HG02943 (cell line): ENCODE measurements at regions not wholly inside any gene's neighbourhood (a gene's known extent, or its start where the extent isn't known, plus 50 kb on each side); places are given as distances from the start of the nearest gene placed in this dataset.
"Not testable (repeated sequence)": the region's sequence is repeated elsewhere in the genome, so short reads cannot be mapped to it uniquely, and the experiment has no call there.

Experiments
- ATAC-seq: cut with Tn5 transposase; IDR thresholded peaks from one replicate; pipeline ENCODE4 v1.9.1; 2021; ENCODE audit warnings: mild to moderate bottlenecking, low read depth, moderate library complexity; ENCODE audit not compliant: unreplicated experiment

DNA sequence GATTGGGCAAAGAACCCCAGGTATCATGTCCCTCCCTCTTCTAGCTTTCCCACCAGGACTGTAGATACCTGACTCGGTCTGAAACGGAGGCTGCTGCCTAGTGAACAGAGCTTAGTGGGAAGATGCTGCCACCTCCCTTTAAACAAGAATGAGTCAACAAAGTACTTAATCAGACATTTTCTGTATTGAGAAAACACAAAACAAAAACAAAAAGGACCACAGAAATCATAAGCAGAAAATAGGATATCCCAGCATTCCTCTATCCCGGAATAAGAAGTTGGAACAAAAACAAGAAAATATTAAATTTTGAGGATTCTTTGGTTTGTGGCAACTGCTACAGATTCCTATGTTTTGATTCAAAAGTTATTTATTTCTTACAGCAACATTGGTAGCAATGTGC is 51.7 kb upstream of the COL8A1 start:
- ATAC-seq: no peak

DNA sequence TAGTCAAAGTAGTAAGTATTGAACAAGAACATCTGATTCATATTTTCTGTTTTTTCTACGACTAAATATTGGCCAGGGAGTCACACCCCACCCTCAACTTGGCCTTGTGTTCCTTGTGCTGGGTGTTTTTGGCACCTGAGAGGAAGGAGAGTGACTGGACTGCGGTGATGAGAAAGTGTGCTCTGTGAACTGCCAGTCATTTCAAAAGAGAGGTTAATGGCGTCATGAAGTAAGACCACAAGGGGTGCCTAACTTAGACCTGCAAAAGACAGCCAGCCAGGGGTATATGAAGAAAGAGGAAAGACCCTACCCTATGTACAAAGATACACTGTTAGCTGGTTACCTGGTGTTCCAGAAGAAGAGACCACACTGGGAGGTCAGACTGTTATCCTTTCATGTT is 58.4 kb upstream of the COL8A1 start:
- ATAC-seq: no peak

DNA sequence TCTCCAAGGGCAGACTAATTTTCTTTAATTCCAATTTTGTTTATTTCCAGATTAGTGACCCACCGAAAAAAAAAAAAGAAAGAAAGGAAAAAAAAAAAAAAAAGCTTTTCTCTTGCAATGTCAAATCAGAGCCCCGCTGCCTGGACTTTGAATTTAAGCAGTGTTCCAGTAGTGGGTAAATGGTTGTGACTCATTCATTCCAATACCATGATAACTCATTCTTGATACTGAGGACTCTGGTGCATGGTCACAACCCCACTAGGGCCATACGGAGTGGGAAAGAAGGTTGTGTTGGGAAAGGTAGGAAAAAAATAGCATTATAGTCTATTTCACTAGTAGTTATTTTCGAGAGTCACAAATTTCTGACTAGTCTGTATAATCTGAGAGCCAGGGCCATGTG is 59.1 kb upstream of the COL8A1 start:
- no peak for ATAC-seq

DNA sequence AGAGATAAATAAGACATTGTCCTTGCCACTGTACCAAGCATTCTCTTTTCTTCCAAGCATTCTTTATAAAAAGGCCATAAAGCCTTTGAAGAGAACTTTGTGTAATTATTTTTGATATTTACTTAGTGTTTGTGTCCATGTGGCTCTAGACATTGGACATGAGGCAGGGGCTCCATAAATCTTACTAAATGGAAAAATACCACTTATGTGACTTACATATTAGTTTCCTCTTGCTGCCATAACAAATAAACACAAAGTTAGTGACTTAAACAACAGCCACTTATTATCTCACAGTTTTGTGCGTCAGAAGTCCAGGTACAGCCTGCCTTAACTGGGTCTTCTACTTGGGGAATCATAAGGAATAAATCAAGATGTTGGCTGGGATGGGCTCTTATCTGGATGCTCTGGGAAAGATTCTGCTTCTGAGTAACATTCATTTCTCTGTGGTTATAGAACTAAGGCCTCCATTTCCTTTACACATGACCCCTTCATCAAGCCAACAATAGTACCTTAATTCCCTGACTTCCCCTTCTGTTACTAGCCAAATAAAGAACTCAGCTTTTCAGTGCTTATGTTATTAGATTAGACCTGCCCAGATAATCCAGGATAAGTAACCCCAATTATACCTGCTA is 59.9 kb upstream of the COL8A1 start:
- no peak for ATAC-seq

DNA sequence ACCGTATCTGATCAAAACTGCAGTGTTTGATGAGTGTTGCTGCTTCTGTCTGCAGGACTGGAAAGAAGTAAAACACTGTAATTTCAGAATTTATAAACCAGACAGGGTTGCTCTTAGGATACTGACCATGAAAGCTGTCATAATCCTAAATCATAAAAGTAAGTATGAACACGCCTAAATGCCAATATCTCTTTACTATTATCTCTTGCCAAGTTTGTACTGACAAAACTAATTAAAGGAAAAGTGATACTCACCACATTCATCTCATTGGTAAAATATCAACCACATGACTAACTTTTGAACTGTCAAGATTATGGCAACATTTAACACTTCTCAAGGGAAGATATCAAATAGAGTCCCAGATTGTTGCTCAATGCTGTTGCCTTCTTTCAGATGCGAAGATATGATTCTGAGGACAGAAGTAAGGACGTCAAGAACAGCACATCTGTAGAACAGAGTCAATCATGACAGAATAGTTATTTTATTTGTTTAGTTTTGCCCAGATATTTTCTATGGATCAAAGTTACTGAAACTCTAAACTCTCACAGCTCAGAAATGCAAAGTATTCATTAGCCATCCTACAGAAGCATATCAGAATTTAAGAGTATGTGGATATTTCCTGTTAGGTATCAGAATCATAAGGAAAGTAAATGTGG is 61.4 kb upstream of the COL8A1 start:
- ATAC-seq: no peak

DNA sequence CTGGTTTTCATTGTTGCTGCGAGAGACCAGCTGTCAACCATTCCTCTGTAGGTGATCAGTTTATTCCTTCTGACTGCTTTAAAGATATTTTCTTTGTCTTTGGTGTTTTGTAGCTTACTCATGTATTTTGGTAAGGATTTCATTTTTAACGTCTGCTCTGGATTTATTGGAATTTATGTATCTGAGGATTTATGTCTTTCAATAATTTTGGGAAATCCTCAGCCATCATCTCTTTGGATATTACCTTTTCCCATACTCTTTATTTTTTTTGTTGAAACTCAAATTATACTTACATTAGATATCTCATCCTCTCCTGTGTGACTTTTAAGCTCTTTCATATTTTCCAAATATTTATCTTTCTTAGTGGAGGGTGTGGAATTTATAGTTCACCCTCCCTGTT is 62.7 kb upstream of the COL8A1 start:
- no peak for ATAC-seq

DNA sequence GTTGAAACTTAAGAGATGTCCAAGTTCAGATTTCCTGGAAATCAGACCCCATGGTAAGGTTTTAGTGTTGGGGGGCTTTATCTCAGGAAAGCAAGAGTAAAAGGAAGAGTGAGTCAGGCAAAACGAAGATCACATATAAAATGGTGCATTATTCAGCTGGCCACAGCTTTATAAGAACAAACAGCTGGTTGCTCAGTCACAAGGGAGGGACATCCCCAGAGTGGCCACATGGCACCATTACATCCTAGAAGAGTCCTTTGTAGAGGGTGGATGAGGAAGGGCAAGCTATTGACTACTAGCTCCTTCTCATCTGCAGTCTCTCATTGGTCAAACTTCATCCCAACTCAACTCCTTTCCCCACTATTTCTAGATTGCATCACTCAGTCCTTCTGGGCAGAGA is 68.3 kb upstream of the COL8A1 start:
- no peak for ATAC-seq

DNA sequence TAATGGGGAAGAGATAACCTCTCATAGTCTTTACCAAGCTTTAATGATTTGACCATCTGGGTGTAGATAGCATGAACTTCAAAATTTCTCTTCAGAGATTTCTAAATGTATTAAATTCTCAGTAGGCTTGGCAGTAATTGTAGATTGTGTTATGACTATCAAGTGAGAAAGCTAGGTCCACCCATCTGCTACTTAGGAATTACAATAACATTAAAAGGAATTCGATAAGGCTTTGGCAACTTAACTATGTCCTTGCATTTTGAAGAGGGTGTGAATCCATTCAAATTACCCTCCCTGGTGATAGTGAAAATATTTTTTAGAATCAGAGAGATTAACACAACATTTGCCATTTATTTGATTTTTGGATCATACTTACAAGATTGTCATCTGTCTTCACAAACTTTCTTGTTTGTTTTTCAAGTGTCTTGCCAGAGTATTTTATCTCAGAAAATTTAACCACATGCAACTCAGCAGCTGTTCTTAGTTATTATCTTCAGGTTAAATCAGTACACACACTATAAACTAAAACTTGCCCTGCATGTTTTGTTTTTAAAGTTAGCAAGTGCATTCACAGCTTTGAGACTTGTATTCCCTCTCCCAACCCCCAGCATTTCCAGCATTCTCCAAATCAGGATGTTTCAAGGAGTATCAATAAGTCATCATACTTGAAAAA is 69.6 kb upstream of the COL8A1 start:
- no peak for ATAC-seq

DNA sequence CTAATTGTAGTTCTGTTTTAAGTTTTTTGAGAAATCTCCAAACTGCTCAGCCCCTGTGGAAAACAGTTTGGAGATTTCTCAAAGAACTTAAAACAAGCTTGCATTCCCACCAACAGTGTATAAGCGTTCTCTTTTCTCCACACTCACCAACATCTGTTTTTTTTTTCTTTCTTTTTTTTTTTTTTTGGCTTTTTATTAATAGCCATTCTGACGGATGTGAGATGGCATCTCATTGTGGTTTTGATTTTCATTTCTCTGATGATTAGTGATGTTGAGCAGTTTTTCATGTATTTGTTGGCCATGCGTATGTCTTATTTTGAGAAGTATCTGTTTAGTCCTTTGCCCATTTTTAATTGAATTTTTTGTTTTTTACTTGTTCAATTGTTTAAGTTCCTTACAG is 73.1 kb upstream of the COL8A1 start:
- no peak for ATAC-seq

DNA sequence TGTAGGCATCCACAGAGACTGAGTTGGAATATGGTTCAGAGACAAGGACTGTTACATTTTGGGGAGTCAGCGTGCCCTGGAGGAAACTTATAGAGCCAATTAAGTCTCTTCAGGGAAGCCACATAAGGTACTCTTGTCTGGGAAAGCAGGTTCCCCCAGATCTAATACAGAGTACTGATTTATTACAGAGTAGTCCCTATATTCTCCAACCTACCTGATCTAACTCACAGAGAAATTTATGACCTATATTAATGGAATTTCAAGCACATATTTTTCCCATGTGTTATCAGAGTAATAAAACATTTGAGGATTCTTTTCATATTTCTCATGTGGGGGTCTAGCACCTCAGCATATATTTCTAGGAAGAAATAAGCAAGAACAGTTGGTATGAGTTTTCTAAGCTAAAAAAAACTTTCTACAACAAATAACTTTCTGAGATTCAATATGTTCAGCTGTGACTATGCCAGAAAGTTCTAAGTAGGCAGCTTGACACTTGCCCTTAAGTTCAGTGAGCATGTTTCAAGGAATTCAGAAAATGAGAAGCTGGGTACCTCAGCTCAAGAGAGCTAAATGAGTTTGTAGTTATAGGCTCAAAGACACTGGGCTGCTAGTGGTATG is 75.3 kb upstream of the COL8A1 start:
- ATAC-seq: no peak

DNA sequence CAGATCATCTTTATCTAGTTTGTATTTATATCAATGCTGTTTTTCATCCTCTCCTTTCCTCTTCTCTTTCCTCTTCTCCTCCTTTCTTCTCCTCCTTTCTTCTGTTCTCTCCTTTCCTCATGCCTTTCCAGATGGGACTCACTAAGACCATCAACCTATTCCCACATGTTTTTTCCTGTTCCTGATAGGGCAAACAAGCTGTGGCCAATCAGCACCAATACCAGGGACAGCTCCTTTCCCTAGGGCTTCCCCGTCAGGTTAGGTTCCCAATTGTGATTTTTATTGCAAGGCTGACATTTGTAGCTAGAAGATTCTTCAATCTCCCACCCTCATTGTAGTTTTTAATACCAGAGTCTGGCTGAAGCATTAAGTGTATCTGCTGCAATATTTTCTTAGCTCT is 76.3 kb upstream of the COL8A1 start:
- ATAC-seq: no peak

DNA sequence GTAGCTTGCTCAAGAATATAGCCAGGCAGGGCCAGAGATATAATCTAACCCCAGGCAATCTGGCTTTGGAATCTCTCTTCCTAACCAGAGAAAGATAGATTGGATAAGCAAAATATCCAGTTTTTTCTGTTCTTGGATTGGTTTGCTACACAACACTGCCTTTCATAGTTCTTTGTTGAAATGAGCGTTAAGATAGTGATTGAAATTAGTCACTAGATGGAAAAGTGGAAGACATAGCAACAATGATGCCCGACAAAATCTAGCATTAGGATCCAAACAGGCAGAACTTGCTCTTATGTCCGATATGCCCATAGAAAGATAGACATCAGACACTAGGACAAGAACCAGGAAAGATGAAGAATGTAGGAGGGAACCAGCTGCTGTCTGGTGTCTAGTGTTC is 77.3 kb upstream of the COL8A1 start:
- ATAC-seq: no peak

DNA sequence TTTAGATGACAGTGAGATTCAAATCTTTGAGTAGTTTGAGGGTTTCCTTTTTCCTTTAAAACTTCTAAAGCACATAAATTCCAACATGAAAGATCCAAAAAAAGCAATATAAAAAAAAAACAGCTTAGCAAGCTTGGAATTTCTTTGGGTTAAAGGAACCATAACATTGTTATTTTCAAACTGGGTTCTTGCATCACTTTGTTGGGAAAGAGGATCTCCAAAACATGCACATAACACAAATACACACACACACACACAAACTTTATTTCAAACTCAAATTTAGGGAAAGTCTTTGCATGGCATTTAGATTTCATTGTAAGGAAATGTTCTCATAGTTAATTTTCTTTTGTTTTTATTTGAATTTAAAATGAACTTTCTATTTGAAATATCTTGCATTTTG is 79.2 kb upstream of the COL8A1 start:
- no peak for ATAC-seq

DNA sequence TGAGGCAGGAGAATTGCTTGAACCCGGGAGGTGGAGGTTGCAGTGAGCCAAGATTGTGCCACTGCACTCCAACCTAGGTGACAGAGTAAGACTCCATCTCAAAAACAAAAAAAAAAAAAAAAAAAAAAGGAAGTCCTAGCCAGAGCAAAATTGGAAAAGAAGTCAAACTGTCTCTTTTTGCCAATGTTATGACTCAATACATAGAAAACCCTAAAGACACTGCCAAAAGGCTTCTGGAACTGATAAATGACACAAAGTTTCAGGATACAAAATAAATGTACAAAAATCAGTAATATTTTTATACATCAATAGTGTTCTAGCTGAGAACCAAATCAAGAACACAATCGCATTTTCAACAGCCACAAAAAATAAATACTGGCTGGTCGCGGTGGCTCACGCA is 82.5 kb upstream of the COL8A1 start:
- ATAC-seq: not testable (repeated sequence)

DNA sequence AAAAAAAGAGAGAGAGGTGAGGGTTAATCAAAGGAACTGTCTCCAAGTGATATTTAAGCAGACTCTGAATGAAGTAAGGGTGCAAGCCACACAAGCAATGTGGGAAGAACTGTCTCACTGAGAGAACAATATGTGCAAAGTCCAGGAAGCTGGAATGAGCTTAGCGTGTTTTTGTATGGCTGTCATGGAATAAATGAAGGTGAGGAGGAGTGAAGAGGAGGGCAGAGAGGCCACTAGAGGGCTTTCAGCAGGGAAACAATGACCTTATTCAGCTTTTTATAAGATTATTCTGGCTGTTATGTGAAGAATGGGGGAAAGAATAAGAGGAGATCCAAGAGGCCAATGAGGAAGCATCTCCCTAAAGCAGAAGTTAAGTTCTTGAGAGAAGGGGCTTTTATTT is 86.9 kb upstream of the COL8A1 start:
- no peak for ATAC-seq

DNA sequence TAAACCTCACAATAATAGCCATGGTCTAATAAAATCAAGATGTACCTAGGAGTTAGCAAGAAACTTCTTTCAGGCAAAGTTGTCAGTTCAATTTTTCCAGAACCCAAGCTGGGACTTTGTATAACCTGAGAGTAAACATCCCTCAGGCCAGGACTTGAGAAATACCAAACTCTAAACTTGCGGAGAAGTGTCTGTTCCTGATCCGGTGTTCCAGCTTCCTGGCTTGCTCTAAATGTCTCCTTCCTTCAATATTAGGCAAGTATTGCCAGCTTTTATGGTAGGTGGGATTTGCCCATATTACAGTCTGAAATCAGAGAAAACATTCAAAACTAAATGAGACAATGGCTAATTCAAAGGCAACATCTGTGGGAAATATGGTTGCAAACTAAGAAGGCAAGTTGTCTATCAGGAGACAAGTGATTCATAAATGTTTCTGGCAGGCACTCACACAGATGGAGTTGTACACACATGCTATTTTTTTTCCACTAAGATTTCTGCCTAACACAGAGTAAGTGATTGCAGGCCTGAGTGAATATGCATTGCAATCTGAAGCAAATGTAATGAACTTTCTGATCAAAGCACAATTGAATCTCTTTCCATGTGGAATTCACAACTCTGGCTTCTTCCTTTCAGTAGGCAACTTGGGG is 88.3 kb upstream of the COL8A1 start:
- no peak for ATAC-seq

DNA sequence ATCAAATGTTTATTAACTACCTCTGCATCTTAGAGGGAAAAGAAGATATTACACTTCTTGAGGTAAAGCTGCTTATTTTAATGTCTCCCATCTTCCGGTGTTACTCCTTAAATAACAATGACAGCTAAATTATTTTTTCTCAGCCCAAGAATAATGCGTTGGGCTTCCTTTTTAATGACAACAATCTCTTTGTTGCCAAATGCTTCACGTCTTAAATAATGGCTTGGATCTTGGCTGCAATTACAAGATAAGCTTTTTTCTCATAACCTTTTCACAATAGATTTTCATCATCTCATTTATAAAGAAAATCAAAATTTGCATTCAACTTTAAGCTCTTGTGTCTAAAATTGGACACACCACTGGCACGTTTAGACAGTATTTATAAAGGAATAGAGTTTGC is 89.2 kb upstream of the COL8A1 start:
- ATAC-seq: no peak

DNA sequence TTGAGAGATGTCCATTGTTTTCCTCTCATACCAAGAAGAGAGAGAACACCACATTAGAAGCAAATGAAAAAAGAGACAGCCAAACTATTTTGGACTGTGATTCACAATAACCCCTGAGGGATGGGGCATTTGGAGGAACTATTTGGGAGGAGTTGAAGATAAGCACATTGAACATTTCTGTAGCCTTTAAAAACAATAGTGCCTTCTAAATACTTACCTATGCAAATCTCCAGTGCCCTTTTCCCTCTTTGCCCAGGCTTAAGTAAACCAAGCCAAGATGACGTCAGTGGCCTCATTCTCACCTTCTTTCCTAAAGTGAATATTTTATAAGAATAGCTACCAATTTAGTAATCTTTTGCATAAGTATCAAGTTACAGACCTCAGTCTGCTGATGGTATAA is 89.7 kb upstream of the COL8A1 start:
- no peak for ATAC-seq

DNA sequence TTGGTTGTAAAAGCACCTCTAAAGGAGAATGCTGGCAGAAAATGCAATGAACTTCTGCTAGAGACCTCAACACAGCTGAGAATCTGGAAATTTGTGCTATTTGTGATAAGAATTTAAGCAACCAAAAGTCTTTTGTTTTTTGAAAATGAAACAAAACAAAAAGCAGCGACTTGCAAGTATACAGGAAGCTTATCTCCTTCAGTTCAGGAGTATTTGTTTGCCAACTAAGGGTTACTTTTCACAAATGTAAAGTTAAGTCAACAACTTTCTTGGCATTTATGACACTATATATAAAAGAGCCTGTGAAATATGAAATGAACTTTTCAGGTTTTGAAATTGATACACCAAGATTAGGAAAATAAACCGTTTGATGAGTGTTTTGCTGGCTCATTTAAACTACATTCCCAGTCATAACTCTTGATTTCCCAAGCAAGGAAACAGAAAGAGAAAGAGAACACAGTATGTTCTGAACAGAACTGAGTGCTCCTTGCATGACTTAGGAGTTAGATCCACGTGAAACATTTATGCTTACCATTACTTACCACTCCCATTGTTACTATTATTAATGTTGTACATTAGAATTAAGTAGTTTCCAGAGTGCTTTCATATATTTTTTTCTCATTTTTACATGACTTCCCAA is 92.3 kb upstream of the COL8A1 start:
- ATAC-seq: no peak

DNA sequence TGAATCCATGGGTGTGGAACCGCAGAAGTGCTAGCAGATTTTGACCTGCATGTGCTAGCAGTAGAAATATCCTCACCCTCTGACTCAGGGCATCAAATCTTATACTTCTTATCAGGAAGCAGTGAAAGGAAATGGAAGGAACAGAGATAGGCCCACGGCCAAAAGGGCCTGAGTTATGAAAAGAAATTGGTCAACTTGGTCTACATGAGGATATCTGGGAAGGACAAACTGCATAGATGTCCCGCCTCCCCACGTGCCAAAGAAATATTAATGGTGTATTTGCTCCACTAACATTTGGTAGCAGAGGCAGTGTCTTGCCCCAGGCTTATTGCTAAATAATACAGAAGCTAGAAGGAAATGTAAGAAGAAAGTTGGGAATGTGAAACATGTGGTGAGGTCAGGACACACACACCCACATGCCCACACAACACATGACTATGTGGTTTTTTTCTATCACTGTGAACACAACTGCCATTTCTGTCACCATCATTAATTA is 93.6 kb upstream of the COL8A1 start:
- ATAC-seq: no peak

DNA sequence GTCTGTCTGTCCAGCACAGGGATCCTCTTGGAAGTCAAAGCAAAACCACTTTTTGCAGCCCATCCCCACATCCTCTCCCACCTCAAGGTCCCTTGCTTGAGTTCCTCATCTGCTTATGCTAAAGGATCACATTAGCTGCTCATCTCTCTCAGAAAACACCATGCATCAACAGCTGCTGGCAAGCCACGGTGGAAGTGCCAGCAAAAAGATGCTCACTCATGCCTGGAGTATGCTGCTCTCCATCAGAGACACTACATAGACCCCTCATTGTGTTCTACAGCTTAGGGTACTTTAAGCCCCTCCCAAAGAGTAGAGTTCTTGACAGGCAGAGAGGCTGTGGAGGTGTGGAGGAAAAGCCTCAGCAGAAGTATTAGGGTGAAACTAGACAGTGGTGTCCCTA is 94.6 kb upstream of the COL8A1 start:
- no peak for ATAC-seq
